ENCODE measurements at regions not wholly inside any gene's neighbourhood (a gene's known extent, or its start where the extent isn't known, plus 50 kb on each side); places are given as distances from the start of the nearest gene placed in this dataset.

DNA sequence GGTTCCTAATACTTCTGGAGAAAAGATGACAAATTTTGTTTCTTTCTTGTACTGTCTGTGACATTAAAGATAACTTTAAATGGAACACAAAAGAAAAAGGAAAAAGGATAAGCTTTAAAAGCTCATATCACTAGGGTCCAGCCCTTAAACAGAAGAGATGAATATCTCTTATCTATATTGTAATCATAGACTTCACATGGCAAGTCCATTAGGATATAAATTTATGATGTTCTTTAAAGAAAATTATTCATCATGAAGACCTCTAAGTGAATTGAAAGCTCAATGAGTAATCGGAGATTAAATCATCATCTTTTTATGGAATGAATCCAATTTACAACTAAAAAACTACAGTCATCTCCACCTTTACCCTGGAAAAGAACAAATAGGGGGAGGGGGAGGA, 111.6 kb upstream of the SATB2 start:
- Histone ChIP-seq H3K9me2 (ENCODE audit: insufficient read depth, low read length) (no peaks in the 10 kb centered on the region), H3K9me3 (ENCODE audit: low read length) (no peaks in the 10 kb centered on the region), H3K4me2 (ENCODE audit: low read length) (no peak overlapping the region), H4K20me1 (ENCODE audit: insufficient read depth, low read length) (no peaks in the 10 kb centered on the region), H3K36me3 (ENCODE audit: insufficient read depth, low read length) (no peaks in the 10 kb centered on the region), H3K4me1 (ENCODE audit: insufficient read depth, low read length, poor library complexity, severe bottlenecking) (no peaks in the 10 kb centered on the region), H3K4me3 (ENCODE audit: low read depth, low read length, poor library complexity, severe bottlenecking) (no peak overlapping the region), H2AFZ (ENCODE audit: low read length) (no peak overlapping the region), H3K79me2 (ENCODE audit: insufficient read depth, low read depth, low read length) (no peaks in the 10 kb centered on the region), H3K27ac (ENCODE audit: low read depth, low read length, poor library complexity, severe bottlenecking) (no peak overlapping the region)
- TF ChIP-seq, protein P1, sequence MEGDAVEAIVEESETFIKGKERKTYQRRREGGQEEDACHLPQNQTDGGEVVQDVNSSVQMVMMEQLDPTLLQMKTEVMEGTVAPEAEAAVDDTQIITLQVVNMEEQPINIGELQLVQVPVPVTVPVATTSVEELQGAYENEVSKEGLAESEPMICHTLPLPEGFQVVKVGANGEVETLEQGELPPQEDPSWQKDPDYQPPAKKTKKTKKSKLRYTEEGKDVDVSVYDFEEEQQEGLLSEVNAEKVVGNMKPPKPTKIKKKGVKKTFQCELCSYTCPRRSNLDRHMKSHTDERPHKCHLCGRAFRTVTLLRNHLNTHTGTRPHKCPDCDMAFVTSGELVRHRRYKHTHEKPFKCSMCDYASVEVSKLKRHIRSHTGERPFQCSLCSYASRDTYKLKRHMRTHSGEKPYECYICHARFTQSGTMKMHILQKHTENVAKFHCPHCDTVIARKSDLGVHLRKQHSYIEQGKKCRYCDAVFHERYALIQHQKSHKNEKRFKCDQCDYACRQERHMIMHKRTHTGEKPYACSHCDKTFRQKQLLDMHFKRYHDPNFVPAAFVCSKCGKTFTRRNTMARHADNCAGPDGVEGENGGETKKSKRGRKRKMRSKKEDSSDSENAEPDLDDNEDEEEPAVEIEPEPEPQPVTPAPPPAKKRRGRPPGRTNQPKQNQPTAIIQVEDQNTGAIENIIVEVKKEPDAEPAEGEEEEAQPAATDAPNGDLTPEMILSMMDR (conservative IDR thresholded peaks at IDR 0.05; ENCODE audit: low read length): no peak
- TF ChIP-seq EZH2phosphoT487 (IDR thresholded peaks at IDR 0.05; ENCODE audit: borderline replicate concordance, low read depth, low read length): no peak
- ChIA-PET POLR2A (interaction anchor here (0.6 kb wide), 1 partner anchor 9 kb away, joined by 4 read pairs; no protein-coding TSS in a partner anchor), CTCF (ENCODE audit: unreplicated experiment) (no interaction called here)
- BruUV-seq (replicated peaks): no TSS peak
- intact Hi-C loops (cut with micrococcal nuclease; ENCODE audit: unreplicated experiment): no loop called here
- DNase-seq (ENCODE audit: low spot score): no peak

DNA sequence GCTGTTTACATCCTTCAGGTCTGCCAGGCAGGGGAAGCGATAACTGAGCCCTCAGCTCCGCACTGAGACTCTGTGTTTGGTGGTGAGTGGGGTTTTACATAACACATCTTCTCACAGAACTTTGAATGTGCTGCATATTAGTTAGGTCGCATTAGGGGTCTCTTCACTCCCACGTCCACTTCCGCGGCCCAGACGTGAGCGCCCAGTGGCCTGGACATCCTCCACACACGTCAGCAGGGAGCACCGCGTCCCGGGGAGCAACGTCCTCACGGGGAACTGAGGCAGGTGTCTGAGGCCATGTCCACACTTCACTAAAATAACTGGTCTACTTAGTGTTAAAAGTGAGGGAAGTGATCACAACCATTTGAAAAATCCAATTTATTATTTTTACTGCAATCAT, 100.4 kb upstream of the SATB2 start:
- Histone ChIP-seq H2AFZ (ENCODE audit: low read length) (no peak overlapping the region), H3K9me2 (ENCODE audit: insufficient read depth, low read length) (no peaks in the 10 kb centered on the region), H3K79me2 (ENCODE audit: insufficient read depth, low read depth, low read length) (no peaks in the 10 kb centered on the region), H3K4me2 (ENCODE audit: low read length) (no peak overlapping the region), H3K4me3 (ENCODE audit: low read depth, low read length, poor library complexity, severe bottlenecking) (no peak overlapping the region), H3K9me3 (ENCODE audit: low read length) (no peaks in the 10 kb centered on the region), H3K4me1 (ENCODE audit: insufficient read depth, low read length, poor library complexity, severe bottlenecking) (no peaks in the 10 kb centered on the region), H3K27ac (ENCODE audit: low read depth, low read length, poor library complexity, severe bottlenecking) (no peak overlapping the region), H3K36me3 (ENCODE audit: insufficient read depth, low read length) (no peaks in the 10 kb centered on the region), H4K20me1 (ENCODE audit: insufficient read depth, low read length) (no peaks in the 10 kb centered on the region)
- ChIA-PET POLR2A (no interaction called here), CTCF (ENCODE audit: unreplicated experiment) (no interaction called here)
- BruUV-seq (replicated peaks): no TSS peak
- no peak for TF ChIP-seq EZH2phosphoT487 (IDR thresholded peaks at IDR 0.05; ENCODE audit: borderline replicate concordance, low read depth, low read length)
- DNase-seq (ENCODE audit: low spot score): no peak
- intact Hi-C loops (cut with micrococcal nuclease; ENCODE audit: unreplicated experiment): no loop called here

DNA sequence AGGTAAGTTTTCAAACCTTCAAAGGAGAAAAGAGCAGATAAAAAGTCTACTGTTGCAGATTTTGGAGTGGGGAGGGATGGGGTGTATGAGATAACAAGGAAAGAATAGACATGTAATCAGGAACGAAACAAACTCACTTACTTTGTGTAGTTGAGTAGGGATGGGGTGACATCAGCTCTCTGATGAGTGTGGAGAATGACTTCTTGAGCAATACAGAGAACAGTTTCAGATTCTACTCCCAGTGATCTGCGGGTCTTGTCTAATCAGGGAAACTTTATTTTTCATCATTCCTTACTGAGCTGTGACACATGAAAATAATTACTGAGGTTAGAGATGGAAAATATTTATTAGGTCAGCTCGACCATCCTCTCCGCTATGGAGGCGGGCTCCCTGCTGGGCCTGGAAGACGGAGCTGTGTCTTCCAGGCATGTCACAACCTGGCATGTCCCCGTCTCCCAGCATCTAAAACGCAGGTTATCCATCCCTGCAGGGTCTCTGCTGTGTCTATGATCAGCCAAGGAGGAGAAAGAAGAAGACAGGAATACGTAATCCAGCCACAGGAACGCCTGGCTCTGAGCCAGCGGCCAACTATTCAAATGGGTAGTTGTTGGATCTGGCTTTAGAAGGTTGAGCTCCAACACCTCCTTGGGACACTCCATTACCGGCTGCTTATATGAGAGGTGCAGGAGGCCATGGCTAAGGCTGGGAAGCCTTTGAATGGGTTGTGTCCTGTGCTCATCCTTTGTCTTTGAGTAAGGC, 99.0 kb upstream of the SATB2 start:
- no peaks in the 10 kb centered on the region for H4K20me1 ChIP-seq (ENCODE audit: insufficient read depth, low read length)
- no peak for DNase-seq (ENCODE audit: low spot score)
- H3K79me2 ChIP-seq (ENCODE audit: insufficient read depth, low read depth, low read length): no peaks in the 10 kb centered on the region
- H3K27ac ChIP-seq (ENCODE audit: low read depth, low read length, poor library complexity, severe bottlenecking): no peak overlapping the region
- H3K4me3 ChIP-seq (ENCODE audit: low read depth, low read length, poor library complexity, severe bottlenecking): no peak overlapping the region
- H3K9me2 ChIP-seq (ENCODE audit: insufficient read depth, low read length): no peaks in the 10 kb centered on the region
- CTCF ChIA-PET (ENCODE audit: unreplicated experiment): no interaction called here
- no peaks in the 10 kb centered on the region for H3K4me1 ChIP-seq (ENCODE audit: insufficient read depth, low read length, poor library complexity, severe bottlenecking)
- H3K9me3 ChIP-seq (ENCODE audit: low read length): no peaks in the 10 kb centered on the region
- POLR2A ChIA-PET: interaction anchor here (0.7 kb wide), 1 partner anchor 91 kb away, joined by 4 read pairs; no protein-coding TSS in a partner anchor
- no peak overlapping the region for H2AFZ ChIP-seq (ENCODE audit: low read length)
- TF ChIP-seq EZH2phosphoT487 (IDR thresholded peaks at IDR 0.05; ENCODE audit: borderline replicate concordance, low read depth, low read length): no peak
- TF ChIP-seq, protein P1 (conservative IDR thresholded peaks at IDR 0.05; ENCODE audit: low read length): no peak
- no peaks in the 10 kb centered on the region for H3K36me3 ChIP-seq (ENCODE audit: insufficient read depth, low read length)
- no peak overlapping the region for H3K4me2 ChIP-seq (ENCODE audit: low read length)
- BruUV-seq (replicated peaks): no TSS peak
- intact Hi-C loops (cut with micrococcal nuclease; ENCODE audit: unreplicated experiment): no loop called here

All from OCI-LY7 (cell line).